ENCODE measurements at regions not wholly inside any gene's neighbourhood (a gene's known extent, or its start where the extent isn't known, plus 50 kb on each side); places are given as distances from the start of the nearest gene placed in this dataset.

DNA sequence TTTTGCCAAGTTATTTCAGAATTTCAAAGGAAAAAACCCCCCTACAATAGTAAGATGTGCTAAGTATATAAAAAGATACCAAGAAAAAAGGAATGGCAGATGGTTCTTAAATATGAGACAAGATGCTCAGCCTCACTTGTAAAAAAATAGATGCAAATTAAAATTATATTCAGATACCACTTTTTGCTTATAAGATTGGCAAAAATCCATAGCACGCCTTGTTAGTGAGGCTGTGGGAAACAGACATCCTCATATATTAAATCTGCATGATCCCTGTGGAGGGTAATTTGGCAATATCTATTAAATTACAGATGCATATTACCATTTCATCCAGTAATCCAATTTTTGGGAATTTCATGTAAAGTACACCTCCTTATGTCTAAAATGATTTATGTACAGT lies 62.5 kb upstream of the PDHA1 start:
- TF ChIP-seq, protein P1, sequence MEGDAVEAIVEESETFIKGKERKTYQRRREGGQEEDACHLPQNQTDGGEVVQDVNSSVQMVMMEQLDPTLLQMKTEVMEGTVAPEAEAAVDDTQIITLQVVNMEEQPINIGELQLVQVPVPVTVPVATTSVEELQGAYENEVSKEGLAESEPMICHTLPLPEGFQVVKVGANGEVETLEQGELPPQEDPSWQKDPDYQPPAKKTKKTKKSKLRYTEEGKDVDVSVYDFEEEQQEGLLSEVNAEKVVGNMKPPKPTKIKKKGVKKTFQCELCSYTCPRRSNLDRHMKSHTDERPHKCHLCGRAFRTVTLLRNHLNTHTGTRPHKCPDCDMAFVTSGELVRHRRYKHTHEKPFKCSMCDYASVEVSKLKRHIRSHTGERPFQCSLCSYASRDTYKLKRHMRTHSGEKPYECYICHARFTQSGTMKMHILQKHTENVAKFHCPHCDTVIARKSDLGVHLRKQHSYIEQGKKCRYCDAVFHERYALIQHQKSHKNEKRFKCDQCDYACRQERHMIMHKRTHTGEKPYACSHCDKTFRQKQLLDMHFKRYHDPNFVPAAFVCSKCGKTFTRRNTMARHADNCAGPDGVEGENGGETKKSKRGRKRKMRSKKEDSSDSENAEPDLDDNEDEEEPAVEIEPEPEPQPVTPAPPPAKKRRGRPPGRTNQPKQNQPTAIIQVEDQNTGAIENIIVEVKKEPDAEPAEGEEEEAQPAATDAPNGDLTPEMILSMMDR (IDR thresholded peaks at IDR 0.05; ENCODE audit: low read length), result no peak
- no peak for TF ChIP-seq EZH2 (IDR thresholded peaks at IDR 0.05; ENCODE audit: borderline replicate concordance, low read length)
